ENCODE measurements at regions not wholly inside any gene's neighbourhood (a gene's known extent, or its start where the extent isn't known, plus 50 kb on each side); places are given as distances from the start of the nearest gene placed in this dataset.

- no peak overlapping the region for H3K4me3 ChIP-seq (replicated peaks in 1 of 3; ENCODE audit: low read depth in 2 of 3, low read length in 3 of 3)
- no peaks in the 10 kb centered on the region for H4K20me1 ChIP-seq (ENCODE audit: insufficient read depth, low read length)
- intact Hi-C loops (cut with micrococcal nuclease) = no loop called here
- Mint-ChIP-seq H3K9me3 (peaks cover 0 to 17% (median 4%) of the 10 kb centered on the region in 7 donors), H3K36me3 (no peaks in the 10 kb centered on the region), H3K27me3 (ENCODE audit: low read depth in 3 of 3) (peaks cover 0 to 1% (median 0%) of the 10 kb centered on the region in 3 donors), H3K4me3 (no peak overlapping the region), H3K27ac (no peak overlapping the region), H3K4me1 (no peaks in the 10 kb centered on the region)
- DNase-seq = no peak
- H3K9me3 ChIP-seq (replicated peaks in 1 of 2; ENCODE audit: control insufficient read depth in 1 of 2, insufficient read depth in 1 of 2, low read length in 2 of 2) = peaks cover 10% of the 10 kb centered on the region in 2 donors
- H3K27me3 ChIP-seq (ENCODE audit: control insufficient read depth in 2 of 2, insufficient read depth in 2 of 2, low read length in 2 of 2) = no peaks in the 10 kb centered on the region
- no peaks in the 10 kb centered on the region for H3K4me1 ChIP-seq (ENCODE audit: control insufficient read depth in 1 of 2, insufficient read depth in 2 of 2, low read length in 2 of 2)
- no peak overlapping the region for H2AFZ ChIP-seq (ENCODE audit: insufficient read depth, low read depth, low read length, poor library complexity, severe bottlenecking)
- no peaks in the 10 kb centered on the region for H3K79me2 ChIP-seq (ENCODE audit: insufficient read depth, low read length)
- TF ChIP-seq, protein P1, sequence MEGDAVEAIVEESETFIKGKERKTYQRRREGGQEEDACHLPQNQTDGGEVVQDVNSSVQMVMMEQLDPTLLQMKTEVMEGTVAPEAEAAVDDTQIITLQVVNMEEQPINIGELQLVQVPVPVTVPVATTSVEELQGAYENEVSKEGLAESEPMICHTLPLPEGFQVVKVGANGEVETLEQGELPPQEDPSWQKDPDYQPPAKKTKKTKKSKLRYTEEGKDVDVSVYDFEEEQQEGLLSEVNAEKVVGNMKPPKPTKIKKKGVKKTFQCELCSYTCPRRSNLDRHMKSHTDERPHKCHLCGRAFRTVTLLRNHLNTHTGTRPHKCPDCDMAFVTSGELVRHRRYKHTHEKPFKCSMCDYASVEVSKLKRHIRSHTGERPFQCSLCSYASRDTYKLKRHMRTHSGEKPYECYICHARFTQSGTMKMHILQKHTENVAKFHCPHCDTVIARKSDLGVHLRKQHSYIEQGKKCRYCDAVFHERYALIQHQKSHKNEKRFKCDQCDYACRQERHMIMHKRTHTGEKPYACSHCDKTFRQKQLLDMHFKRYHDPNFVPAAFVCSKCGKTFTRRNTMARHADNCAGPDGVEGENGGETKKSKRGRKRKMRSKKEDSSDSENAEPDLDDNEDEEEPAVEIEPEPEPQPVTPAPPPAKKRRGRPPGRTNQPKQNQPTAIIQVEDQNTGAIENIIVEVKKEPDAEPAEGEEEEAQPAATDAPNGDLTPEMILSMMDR (IDR thresholded peaks at IDR 0.05) = no peak
- no peak overlapping the region for H3K4me2 ChIP-seq (replicated peaks; ENCODE audit: extremely low read depth, low read length, poor library complexity, severe bottlenecking)
- no peak overlapping the region for H3K27ac ChIP-seq (ENCODE audit: low read depth in 1 of 2, low read length in 2 of 2)
- no CpG with 5 or more reads among the region's 1 CpG for WGBS (ENCODE audit: insufficient coverage)
- H3K36me3 ChIP-seq (replicated peaks in 1 of 2; ENCODE audit: control insufficient read depth in 1 of 2, insufficient read depth in 2 of 2, low read length in 2 of 2) = no peaks in the 10 kb centered on the region
- H3K9ac ChIP-seq (ENCODE audit: insufficient read depth, low read length, poor library complexity, severe bottlenecking) = no peak overlapping the region
These were observed 443.9 kb downstream of the DIPK2A start for GRCh38 chr3:144415492-144415891.

DNA sequence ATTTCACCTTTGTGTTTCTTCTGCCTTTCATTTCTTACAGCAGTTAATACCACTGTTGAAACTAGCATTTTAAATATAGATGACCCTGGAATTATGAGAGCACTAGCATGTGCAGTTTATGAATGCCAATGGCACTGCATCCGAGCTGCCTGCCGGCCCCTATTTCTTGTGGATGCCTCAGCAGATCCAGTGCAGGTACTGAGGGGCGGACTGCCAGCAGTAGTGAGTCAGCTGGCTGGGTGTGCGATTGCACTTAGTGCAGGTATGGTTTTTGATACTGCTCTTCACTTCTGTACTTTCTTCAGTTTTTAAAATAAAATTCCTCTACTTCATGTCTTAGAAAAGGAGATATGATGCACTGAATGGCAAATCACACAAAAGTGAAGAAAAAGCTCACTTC lies 453.0 kb downstream of the DIPK2A start:
- H3K27me3 Mint-ChIP-seq (ENCODE audit: low read depth in 3 of 3) = peaks cover 0 to 2% (median 0%) of the 10 kb centered on the region in 3 donors
- H3K36me3 Mint-ChIP-seq = no peaks in the 10 kb centered on the region
- intact Hi-C loops (cut with micrococcal nuclease) = no loop called here
- H3K36me3 ChIP-seq (replicated peaks in 1 of 2; ENCODE audit: control insufficient read depth in 1 of 2, insufficient read depth in 2 of 2, low read length in 2 of 2) = no peaks in the 10 kb centered on the region
- H3K27ac ChIP-seq (ENCODE audit: low read depth in 1 of 2, low read length in 2 of 2) = no peak overlapping the region
- no peak overlapping the region for H3K4me3 ChIP-seq (replicated peaks in 1 of 3; ENCODE audit: low read depth in 2 of 3, low read length in 3 of 3)
- no peaks in the 10 kb centered on the region for H3K79me2 ChIP-seq (ENCODE audit: insufficient read depth, low read length)
- H2AFZ ChIP-seq (ENCODE audit: insufficient read depth, low read depth, low read length, poor library complexity, severe bottlenecking) = no peak overlapping the region
- peaks cover 0 to 6% (median 1%) of the 10 kb centered on the region in 7 donors for H3K9me3 Mint-ChIP-seq
- H3K4me1 ChIP-seq (ENCODE audit: control insufficient read depth in 1 of 2, insufficient read depth in 2 of 2, low read length in 2 of 2) = no peaks in the 10 kb centered on the region
- H3K27ac Mint-ChIP-seq = no peak overlapping the region
- no peaks in the 10 kb centered on the region for H3K27me3 ChIP-seq (ENCODE audit: control insufficient read depth in 2 of 2, insufficient read depth in 2 of 2, low read length in 2 of 2)
- H3K4me3 Mint-ChIP-seq = no peak overlapping the region
- no peaks in the 10 kb centered on the region for H3K9me3 ChIP-seq (replicated peaks in 1 of 2; ENCODE audit: control insufficient read depth in 1 of 2, insufficient read depth in 1 of 2, low read length in 2 of 2)
- H3K4me2 ChIP-seq (replicated peaks; ENCODE audit: extremely low read depth, low read length, poor library complexity, severe bottlenecking) = no peak overlapping the region
- no peaks in the 10 kb centered on the region for H4K20me1 ChIP-seq (ENCODE audit: insufficient read depth, low read length)
- H3K4me1 Mint-ChIP-seq = no peaks in the 10 kb centered on the region
- TF ChIP-seq, protein P1 (IDR thresholded peaks at IDR 0.05) = no peak
- no peak overlapping the region for H3K9ac ChIP-seq (ENCODE audit: insufficient read depth, low read length, poor library complexity, severe bottlenecking)
- DNase-seq = no peak
- 94% methylated on average over 2 of the region's 4 CpGs for WGBS (ENCODE audit: insufficient coverage)

Data from CD14-positive monocyte (primary cell).